HG03469 (cell line): ENCODE measurements at regions not wholly inside any gene's neighbourhood (a gene's known extent, or its start where the extent isn't known, plus 50 kb on each side); places are given as distances from the start of the nearest gene placed in this dataset.

Experiments used
- ATAC-seq: cut with Tn5 transposase; IDR thresholded peaks from one replicate; pipeline ENCODE4 v1.9.1; 2021; ENCODE audit warnings: mild to moderate bottlenecking, moderate library complexity, moderate number of reproducible peaks; ENCODE audit not compliant: unreplicated experiment

DNA sequence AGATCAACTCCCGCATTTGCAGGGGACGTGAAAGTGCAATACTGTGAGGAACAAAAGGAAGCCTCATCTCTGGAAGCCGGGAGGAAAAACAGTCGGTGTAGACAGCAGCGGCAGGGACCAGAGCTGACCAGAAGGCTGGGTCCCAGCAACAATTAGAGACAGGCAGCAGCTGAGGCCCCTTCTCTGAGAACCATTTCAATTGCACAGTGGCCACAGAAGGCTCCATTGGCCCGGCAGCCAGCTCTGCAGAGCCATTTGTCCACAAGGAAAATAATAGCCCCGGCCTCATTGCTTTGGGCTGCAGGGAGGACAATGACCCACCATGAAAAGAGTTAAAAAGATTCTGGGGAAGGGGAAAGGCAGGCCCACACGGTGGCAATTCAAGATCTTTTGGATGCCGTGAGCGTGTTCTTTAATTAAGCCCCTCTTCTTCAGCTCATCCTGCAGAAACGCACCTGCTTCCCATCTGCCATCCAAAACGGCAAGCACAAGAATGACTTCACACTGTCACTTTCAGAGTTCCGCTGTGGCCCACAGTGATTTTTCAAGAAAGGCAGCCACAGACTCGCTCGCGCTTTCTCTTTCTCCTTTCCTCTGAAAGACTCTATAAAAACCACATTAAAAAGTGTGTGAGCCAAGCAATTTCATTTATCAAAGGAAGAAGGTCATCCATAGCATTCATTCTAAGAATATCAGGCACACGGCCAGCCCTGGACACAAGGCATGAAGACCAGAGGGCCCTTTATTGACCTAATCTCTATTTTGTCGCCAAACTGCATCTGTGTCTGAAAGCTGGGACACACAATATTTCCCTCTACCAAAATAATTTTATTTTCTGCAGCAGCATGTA, 293.6 kb downstream of the SOX11 start:
- no peak for ATAC-seq

DNA sequence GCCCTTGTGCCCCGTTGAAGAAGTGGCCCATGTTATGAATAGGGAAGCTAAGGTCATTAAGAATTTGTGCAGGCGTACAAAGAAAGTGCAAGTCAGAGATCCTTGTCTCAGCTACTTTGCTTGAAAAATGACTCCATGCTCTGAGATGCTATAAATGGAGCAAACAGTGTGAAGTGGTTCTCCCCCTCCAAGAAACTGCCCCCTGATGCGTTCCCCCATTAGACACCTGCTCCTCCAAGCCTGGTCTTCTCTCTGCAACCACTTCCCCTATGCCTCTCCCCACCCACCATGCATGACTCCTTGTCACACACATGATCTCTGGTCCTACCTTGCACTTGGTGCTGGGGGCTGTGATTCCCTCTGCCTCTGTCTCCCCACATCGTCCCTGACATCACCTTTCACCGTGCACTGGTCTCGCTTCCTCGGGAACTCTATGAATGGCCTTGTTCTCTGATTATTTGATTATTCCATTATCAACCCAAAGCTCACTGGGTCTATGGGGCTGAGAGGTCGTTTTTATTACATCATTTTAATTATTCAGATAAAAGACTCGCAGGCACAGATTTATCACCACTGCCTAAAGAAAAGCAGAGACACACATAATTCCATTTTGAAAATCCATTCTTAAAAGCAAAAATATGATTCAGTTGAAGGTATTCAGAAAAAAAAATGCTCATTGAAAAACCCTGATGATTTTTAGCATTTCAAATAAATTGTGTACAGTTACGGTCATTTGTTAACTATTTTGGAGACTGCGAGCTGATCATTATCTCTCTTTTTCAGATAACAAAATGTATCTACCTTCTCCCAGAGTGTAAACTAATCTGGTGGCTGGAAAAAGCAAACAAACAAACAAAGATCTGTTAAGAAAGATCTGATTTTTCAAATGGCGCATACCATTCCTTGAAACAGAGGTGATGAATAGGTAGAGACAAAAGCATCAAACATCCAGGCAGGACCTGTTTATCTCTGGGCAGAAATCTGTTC, 294.9 kb downstream of the SOX11 start:
- no peak for ATAC-seq

DNA sequence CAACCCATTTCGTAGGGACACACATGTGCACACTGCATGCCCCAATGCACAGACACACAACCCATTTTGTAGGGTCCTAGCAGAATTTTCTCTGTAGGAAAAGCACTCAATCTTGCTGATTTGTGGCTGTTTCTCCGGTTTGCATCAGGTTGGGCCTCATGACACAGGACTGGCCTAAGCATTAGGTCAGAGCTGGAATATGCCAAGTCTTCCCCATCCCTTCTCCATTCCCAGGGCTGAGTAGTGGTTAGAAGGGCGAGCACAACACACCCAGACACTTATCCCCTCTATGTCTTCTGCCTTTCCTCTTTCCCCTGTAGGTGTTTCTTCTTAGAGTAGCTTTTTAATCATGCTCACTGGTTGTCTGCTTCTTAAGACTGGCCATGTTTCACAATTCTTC, 295.9 kb downstream of the SOX11 start:
- no peak for ATAC-seq

DNA sequence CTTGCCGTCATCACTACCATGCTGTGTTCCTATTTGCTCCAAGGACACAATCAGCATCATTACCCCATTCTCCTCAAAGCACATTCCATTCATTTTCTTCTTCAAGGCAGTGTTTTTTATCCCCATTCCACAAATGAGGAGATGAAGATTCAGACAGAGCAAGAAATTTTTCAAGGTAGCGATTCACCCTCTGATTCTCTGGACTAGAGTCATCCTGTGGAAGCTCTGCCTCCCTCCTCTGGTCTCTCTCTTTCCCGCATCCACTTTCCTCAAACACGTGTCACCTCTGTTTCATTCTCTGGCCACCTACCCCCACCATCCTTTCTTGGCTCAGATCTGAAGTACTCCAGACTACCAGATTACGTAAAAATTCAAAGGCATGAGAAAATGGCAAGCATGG, 297.9 kb downstream of the SOX11 start:
- no peak for ATAC-seq

DNA sequence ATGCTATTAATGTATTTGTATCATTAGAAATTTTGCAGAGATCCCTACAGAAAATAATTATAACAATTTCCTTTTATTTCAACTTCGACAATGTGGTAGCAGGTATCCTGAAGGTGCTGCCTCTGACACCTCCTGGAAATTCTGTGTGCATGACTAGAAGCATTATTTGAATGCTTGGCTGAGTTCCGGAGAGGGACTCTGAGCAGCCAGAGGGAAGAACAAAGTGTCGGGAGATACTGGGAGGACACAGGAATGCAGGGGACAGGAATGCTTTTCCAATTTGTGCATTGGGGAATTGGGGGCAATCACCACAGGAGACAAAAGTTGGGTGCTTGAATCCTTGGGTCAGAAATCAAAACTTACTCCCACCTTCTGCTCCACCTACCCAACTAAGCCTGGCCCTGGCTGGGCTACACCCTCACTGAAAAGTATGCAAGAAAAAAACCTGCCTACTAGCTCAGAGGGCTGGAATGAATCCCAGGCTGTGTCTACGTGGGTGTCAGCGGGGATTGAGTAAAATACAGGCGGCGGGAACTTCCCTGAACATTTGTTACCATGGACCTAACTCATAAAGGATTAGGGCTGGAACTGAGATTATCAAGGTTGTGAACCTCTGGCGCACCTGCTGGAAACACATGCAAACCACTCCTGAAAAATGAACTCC, 299.3 kb downstream of the SOX11 start:
- no peak for ATAC-seq

DNA sequence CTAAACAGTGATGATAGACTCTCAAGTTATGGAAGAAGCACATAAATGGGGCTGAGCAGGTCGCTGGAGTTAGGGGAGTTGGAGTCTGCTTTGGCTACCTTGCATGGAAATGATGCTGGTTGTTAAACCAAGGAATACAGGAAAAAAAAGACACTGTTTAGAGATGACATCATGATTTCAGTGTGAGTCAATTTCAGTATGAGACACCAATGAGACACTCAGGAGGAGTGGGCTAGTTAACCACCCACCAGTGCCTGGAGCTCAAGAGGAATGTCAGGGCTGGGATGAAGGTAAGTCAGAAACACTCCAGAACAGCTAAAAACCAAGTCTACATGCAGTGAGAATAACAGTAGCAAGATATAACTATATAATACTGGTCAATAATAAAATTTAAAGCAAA, 303.6 kb downstream of the SOX11 start:
- no peak for ATAC-seq

DNA sequence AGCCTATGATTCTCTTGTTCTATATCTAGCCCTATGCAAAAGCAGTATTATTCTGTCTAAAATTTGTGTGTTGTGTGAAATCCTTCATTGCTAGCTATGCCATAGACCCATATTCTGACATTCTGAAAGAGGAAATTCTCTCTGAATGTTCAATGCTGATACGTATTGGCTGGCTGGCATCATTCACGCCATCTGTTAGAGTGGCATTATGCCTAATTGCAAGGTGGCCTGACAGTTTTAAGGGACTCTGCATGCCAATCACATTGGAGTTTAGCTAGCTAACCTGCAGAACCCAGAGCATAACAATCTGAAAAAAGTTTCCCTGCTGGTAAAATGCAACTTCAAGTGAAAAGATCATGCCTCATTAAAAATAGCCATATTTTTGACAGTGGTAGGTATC, 316.0 kb downstream of the SOX11 start:
- no peak for ATAC-seq

DNA sequence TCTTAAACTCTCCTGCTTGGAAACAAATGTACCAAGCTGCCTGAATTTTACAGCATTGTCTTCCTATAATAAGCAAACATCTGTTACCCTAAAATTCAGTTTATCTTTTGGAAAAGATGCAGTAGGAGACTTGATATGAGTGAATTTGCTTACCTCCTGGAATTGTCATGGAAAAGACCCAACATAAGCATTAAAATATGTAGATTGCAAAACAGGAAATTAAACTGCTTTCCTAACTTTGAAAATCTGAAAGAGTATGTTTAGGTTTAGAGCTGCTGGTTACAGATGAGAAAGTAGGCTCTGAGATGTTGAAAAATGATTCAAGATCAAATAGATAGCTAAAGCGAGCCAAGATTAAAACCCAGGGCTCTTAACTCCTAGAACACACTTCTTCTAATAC, 316.5 kb downstream of the SOX11 start:
- no peak for ATAC-seq

DNA sequence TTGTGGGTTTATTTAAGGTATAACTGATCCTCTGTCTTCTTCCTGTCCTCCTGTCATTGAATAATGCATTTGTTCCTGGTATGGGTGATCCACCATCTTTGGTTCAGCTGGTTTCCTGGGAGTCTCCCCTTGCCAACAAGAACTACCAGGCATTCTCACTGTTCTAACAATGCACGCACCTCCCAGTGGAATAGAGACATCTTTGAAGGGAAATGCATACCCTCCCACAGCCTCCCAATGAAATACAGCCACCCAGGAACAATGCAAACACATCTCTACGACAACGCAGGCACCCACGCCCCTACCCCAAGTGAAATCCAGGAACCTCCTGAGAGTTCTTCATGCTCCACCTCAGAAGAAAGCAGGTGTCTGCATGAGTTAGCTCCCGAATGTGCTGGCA, 318.0 kb downstream of the SOX11 start:
- ATAC-seq: no peak

DNA sequence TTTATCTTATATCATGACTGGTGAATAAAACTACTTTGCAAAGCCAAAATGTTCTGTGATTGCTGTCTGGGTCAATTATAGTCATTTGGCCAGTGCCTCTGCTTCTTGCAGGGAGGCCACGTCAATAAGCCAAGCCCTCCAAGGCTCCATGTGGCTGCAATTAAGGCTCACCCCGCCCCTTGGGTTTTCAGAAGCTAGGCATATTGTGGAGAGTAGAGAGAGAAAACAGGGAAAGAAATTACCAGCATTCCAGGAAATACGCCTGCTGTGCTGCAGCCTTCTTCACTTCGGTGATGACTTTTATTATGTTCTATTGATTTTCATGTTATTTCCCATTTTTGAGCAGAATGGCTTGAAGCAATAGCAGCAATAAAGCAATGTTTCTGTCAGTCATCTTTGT, 319.7 kb downstream of the SOX11 start:
- no peak for ATAC-seq

DNA sequence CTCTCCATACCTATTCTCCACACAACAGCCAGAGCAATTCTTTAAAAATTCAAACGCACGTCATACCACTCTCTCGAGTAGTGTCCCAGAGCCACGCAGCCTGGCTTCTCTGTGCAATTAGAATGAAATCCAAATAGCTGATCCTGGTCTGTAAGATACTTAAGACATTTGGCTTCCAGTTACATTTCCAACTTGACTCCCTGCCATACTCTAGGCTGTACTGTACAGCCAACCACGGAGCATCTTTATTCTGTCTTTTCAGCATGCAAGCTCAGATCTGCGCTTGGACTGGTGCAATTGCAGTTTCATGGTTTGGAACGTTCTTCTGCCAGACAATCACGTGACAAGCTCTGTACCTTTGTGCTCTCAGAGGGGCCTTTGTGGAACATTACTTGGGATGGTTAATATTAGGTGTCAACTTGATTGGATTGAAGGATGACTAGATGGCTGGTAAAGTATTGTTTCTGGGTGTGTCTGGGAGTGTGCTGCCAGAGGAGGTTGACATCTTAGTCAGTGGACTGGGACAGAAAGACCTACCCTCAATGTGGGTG, 325.6 kb downstream of the SOX11 start:
- ATAC-seq: no peak

DNA sequence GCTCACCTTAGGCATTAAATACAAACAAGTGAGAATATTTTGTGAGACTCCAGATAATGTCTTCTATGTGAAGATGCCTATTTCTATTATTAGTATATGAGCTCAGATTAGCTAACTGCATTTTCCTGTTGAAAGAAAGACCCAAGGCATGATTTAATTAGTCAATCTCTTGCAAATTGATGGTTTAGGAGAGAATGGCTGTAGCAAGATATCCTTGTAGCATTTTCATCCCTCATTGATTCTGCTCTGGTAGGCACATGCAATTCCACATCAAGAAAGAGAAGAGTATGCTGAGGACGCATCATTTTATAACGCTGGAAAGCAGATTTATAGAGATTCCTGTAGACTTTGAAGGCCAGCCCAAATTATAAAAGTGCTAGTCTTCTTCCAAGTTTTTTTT, 332.0 kb downstream of the SOX11 start:
- ATAC-seq: no peak

DNA sequence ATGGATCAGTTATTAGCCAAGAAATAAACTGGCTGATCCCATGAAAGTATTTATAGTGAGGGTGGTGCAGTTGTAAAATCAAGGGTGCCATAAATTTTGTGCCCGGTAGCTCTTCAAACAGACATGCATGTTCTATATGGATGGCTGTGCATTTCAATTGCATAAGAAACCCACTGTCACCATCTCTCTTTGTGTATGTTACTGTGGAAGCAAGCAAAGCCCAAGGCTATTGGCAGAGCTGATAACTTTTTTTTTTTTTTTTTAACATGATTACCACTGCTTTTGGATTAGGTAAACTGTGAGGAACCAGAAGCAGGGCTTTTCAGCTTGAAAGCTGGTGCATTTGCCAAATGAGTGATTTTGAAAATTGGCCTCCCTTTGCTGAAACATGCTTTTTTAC, 332.6 kb downstream of the SOX11 start:
- no peak for ATAC-seq

DNA sequence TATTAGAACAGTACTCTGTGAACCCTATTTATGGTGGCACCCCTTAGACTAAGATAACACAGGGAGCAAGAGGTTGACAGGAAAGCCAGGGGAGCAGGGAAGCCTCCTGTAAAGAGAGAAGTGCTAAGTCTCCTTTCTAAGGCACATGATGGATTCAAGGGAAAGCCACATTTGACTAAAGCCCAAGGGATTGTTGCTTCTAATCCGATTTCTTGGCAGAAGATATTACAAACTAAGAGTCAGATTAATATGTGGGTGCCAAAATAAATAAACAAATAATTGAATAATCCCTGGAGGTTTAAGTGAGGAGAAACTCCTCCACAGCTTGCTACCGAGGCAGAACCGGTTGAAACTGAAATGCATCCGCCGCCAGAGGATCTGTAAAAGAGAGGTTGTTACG, 333.2 kb downstream of the SOX11 start:
- ATAC-seq: no peak

DNA sequence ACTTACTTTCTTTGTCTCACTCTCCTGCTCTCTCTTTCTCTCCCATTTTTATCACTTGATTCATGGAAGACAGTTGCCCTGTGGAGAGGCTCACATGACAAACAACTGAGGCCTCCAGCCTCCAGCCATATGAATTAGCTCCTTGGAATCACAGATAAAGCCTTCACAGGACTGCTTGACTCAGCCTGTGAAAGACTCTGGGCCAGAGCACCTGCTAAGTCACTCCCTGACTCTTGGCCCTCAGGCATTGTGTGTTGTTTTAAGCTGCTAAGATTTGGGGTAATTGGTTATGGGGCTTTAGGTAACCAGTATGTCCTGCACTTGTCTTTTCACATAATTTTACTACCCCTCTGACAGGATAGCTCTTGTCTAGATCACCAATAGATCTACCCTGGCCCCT, 334.9 kb downstream of the SOX11 start:
- ATAC-seq: no peak

DNA sequence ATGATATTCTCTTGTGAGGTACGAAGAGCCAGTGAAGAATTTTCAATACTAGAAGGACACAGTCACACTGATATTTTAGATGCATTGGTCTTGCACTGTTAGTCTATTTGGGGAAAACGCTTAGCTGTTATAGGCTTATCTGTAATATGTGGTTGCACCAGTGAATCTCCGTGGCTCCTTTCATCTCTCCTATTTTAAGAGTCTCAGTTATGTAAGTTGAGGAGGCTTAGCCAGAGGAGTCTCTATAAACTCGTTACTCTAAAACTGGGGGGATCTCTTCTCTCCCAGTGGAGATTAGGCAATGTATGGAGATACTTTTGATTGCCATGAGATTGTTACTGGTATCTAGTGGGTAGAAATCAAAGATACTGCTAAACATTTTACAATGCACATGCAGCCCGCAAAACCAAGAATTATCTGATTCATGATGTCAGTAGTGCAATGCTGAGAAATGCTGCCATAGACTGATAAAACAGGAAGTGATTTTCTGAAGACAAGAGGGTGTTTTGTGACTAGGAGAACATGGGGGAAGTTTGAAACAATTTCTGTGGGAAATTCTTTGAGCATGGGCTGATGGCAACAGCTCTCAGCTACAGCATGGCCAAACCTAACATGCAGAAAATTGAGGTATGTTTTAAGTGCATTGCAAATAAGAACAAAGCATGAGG, 339.1 kb downstream of the SOX11 start:
- no peak for ATAC-seq

DNA sequence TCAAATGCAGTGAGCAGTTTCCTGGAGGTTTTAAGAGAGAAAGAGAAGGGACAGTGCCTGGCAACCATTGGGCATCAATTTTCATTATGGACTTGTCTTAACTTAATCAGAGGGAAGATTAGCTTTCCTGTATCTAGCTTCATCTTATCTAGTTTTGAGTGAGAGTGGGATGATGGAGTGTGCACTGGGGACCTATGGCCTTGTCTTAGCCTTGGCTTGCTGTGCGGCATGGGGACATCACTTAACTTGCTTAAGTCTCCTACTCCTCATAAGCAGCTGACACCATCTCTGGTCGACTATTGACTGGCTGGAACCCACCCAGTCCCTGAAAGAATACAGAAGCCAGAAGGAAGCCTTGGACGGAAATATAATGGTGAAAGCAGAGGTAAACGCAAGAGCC, 344.0 kb downstream of the SOX11 start:
- ATAC-seq: no peak

DNA sequence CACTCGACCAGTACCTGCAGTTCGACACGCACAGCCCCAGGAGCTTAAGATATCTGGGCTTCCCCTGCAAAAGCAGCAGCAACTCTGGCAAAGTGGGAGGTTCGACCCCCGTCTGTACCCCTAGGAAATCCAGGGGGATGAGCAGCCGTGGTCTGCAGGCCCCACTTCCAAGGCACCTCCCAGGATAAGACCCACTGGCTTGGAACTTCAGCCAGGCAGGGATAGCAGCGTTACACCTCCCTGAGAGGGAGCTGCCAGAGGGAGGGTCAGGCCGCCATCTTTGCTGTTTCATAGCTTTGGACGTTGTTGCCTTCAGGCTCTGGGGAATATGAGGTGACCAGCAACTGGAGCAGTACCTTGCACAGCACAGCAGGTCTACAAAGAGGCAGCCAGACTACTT, 351.1 kb downstream of the SOX11 start:
- no peak for ATAC-seq

DNA sequence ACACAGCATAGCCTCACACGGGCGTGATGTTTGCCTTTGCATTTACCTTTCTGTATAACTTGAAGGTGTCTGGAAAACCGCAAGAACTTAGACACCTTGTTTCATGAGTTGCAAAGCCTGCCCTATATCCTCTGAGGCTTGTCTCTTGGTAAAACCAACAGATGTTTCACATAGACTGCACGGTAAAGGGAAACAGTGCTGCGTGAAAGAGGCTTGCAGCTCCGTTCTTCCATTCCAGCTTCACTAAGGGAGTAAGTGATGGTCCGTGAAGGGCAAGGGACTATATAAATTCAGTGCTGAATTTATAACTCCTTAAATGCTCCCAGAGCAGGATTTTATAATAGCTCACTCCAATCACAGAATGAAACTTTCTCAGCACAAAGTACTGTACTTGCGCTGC, 360.5 kb downstream of the SOX11 start:
- ATAC-seq: no peak

DNA sequence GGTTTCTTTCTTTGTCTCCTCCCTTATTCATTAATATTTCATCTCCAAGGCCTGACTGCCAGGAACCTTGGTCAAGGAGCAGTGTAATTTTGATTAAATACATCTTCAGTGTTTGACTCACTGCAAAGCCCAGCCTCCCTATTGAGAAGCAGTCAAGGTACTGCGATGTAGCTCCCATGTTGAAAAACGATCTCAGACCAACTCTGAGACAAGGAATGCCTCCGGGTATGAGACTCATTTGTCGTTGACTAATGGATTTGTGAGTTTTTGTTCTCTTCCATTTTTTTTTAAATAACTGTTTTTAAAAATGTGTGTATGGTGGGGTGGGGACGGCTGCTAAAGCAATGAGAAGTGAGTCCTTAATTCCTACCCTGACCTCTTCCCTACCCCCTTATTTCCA, 361.6 kb downstream of the SOX11 start:
- no peak for ATAC-seq
